ENCODE measurements at regions not wholly inside any gene's neighbourhood (a gene's known extent, or its start where the extent isn't known, plus 50 kb on each side); places are given as distances from the start of the nearest gene placed in this dataset.

- no TSS peak for BruUV-seq (replicated peaks)
- in situ Hi-C loops (cut with HindIII; ENCODE audit: low pct_unique_long_range_greater_than_20kb, low sequenced_read_pairs) (no loop called here), intact Hi-C loops (cut with micrococcal nuclease; ENCODE audit: unreplicated experiment) (no loop called here)
- Histone ChIP-seq H3K9me3 (ENCODE audit: control insufficient read depth, insufficient read depth, low read depth, low read length) (no peaks in the 10 kb centered on the region), H3K4me3 (ENCODE audit: low read depth in 2 of 2, low read length in 2 of 2) (peak overlapping the region; percentile 63 to 79), H3K36me3 (ENCODE audit: control insufficient read depth, insufficient read depth, low read length) (no peaks in the 10 kb centered on the region), H3K4me1 (ENCODE audit: control insufficient read depth, insufficient read depth, low read length) (peaks cover 16% of the 10 kb centered on the region), H3K27me3 (ENCODE audit: control insufficient read depth, insufficient read depth, low read length) (no peaks in the 10 kb centered on the region), H3K27ac (ENCODE audit: low read length) (peak overlapping the region; percentile 90)
- ATAC-seq = peak; percentile 97
- peak; percentile 96 for DNase-seq (ENCODE audit: low read depth, low spot score)
- TF ChIP-seq TCF7L2 (IDR thresholded peaks at IDR 0.05; ENCODE audit: low read depth, low read length) (peak; percentile 58; the same call in 1 of the 2 replicates), CTCF (IDR thresholded peaks at IDR 0.05) (no peak), POLR2AphosphoS5 (IDR thresholded peaks at IDR 0.05; ENCODE audit: low read depth, low read length) (peak; percentile 60), REST (IDR thresholded peaks at IDR 0.05; ENCODE audit: insufficient read depth in 1 of 2, low read depth in 2 of 2, low read length in 1 of 2) (no peak), SIN3A (IDR thresholded peaks at IDR 0.05; ENCODE audit: borderline replicate concordance, insufficient read depth, low read depth, low read length) (no peak)
- ChIA-PET CTCF (interaction anchor here (0.5 kb wide), 2 partner anchors 81 to 108 kb away, joined by 3 to 5 read pairs; no protein-coding TSS in a partner anchor), POLR2A (no interaction called here)
Measured at GRCh38 chr6:27096834-27097511, 150.5 kb upstream of the PRSS16 start.

- POLR2A ChIA-PET = no interaction called here
Measured at GRCh38 chr6:27098956-27099355, 148.5 kb upstream of the PRSS16 start.

More at GRCh38 chr6:27098956-27099355, 148.5 kb upstream of the PRSS16 start:
- no peak for ATAC-seq
- CTCF ChIA-PET = no interaction called here
- intact Hi-C loops (cut with micrococcal nuclease; ENCODE audit: unreplicated experiment) = no loop called here
- Histone ChIP-seq H3K4me1 (ENCODE audit: control insufficient read depth, insufficient read depth, low read length) (peaks cover 9% of the 10 kb centered on the region; the same call in 1 of the 2 replicates), H3K9me3 (ENCODE audit: control insufficient read depth, insufficient read depth, low read depth, low read length) (no peaks in the 10 kb centered on the region), H3K27ac (ENCODE audit: low read length) (no peak overlapping the region), H3K4me3 (ENCODE audit: low read depth in 2 of 2, low read length in 2 of 2) (no peak overlapping the region), H3K36me3 (ENCODE audit: control insufficient read depth, insufficient read depth, low read length) (no peaks in the 10 kb centered on the region), H3K27me3 (ENCODE audit: control insufficient read depth, insufficient read depth, low read length) (no peaks in the 10 kb centered on the region)
- in situ Hi-C loops (cut with HindIII; ENCODE audit: low pct_unique_long_range_greater_than_20kb, low sequenced_read_pairs) = no loop called here
- no peak for DNase-seq (ENCODE audit: low read depth, low spot score)
- BruUV-seq (replicated peaks) = no TSS peak
- no peak for TF ChIP-seq SIN3A (IDR thresholded peaks at IDR 0.05; ENCODE audit: borderline replicate concordance, insufficient read depth, low read depth, low read length)
- no peak for TF ChIP-seq CTCF (IDR thresholded peaks at IDR 0.05)
- no peak for TF ChIP-seq REST (IDR thresholded peaks at IDR 0.05; ENCODE audit: insufficient read depth in 1 of 2, low read depth in 2 of 2, low read length in 1 of 2)

Data from Panc1 (cell line).